OCI-LY7 (cell line): ENCODE measurements at regions not wholly inside any gene's neighbourhood (a gene's known extent, or its start where the extent isn't known, plus 50 kb on each side); places are given as distances from the start of the nearest gene placed in this dataset.

Experiments
- EZH2phosphoT487 ChIP-seq: fragments of 200-600 bp; sonication (generic); IDR thresholded peaks from 2 replicates; pipeline ENCODE4 v1.6.1; 2018; ENCODE audit warnings: low read depth, borderline replicate concordance, mild to moderate bottlenecking, mixed run types, antibody characterized with exemption, low read length, moderate library complexity, mixed read lengths
- TF ChIP-seq, protein P1 (sequence below): fragments of 200-600 bp; sonication (generic); conservative IDR thresholded peaks from 2 replicates; pipeline ENCODE4 v1.5.1; 2014; ENCODE audit warnings: mild to moderate bottlenecking, antibody characterized with exemption, low read length, moderate library complexity, mixed read lengths

DNA sequence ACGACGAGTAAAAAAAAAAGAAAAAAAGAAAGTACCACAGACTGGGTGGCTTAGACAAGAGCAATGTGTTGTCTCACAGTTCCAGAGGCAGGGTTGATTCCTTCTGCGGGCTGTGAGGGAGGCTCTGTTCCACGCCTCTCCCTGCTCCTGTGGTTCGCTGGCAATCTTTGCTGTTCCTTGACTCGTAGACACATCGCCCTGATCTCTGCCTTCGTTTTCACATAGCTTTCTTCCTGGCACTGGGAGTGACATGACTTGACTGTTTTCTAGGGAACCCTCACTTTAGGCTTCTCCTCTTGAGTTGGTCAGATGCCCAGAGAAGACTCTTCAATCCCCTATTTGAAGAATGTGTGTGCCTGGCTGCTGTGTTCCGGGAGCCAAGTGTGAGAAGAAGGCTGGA lies 133.6 kb downstream of the TM2D1 start:
- TF ChIP-seq, protein P1, sequence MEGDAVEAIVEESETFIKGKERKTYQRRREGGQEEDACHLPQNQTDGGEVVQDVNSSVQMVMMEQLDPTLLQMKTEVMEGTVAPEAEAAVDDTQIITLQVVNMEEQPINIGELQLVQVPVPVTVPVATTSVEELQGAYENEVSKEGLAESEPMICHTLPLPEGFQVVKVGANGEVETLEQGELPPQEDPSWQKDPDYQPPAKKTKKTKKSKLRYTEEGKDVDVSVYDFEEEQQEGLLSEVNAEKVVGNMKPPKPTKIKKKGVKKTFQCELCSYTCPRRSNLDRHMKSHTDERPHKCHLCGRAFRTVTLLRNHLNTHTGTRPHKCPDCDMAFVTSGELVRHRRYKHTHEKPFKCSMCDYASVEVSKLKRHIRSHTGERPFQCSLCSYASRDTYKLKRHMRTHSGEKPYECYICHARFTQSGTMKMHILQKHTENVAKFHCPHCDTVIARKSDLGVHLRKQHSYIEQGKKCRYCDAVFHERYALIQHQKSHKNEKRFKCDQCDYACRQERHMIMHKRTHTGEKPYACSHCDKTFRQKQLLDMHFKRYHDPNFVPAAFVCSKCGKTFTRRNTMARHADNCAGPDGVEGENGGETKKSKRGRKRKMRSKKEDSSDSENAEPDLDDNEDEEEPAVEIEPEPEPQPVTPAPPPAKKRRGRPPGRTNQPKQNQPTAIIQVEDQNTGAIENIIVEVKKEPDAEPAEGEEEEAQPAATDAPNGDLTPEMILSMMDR = no peak
- TF ChIP-seq EZH2phosphoT487 = no peak
